SKM-1 treated with dmso at 0.1 percent for 144 hours (cell line): ENCODE measurements at regions not wholly inside any gene's neighbourhood (a gene's known extent, or its start where the extent isn't known, plus 50 kb on each side); places are given as distances from the start of the nearest gene placed in this dataset.

Experiments used
- DNase-seq: peaks from one replicate; lab custom pipeline; 2025; ENCODE audit not compliant: unreplicated experiment; lab: John Stamatoyannopoulos, UW

DNA sequence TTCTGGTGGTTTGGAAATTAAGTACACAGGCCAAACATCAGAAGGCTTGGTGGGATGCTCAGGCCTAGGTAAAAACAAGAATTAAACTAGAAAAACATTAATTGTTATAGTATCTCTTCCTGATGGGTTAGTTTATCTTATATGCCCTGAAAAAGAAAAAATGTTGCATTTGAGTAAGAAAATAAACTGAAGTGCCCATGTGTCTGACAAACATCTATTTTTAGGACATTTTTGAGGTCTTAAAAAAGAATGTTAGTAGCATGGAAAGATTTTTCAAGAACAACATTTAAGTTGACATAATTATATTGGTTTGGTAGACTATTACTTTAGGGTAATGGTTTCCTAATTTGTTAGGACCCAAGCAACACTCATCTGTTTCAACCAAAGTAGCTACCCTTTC is 140.1 kb upstream of the RND3 start:
- no peak for DNase-seq

DNA sequence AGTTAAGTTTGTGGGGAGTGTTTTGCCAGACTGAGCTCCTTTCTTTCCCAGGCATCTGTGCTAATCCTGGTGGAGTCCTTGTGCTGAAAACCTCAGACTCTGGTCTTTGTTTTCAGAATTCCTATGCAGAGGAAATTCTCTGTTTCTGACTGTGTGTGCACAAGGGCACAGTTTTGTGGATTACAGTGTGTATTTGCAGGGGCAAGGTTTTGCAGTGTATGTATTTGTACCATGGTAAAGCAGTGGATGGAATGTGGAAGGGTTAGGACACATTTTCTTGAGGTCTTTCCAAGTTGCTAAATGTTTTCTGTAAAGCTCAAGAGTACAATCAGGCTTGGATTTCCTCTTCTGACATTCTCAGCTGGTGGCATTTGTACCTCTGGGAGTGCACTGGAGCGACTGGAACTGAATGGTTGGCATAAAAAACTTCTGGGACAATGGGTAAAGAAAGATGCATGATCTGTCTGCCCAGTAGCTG is 139.5 kb upstream of the RND3 start:
- DNase-seq = no peak

DNA sequence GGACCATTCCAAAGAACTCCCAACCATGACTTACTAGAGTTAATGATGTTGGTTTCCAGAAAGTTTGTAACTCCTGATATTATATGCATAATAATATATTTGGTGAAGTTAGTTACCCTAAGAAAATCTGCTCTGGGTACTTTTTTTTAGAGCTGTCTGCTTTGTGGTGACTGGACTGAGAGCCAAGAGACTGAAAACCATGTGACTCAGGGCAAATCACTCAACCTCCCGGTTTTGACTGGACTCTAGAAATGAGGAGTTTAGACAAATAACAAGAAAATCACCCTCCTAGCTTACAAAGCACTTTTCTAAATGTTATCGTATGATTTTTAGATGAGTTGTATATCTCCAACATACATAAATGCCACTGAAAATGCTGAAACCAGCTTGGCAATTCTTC is 138.3 kb upstream of the RND3 start:
- DNase-seq = no peak

DNA sequence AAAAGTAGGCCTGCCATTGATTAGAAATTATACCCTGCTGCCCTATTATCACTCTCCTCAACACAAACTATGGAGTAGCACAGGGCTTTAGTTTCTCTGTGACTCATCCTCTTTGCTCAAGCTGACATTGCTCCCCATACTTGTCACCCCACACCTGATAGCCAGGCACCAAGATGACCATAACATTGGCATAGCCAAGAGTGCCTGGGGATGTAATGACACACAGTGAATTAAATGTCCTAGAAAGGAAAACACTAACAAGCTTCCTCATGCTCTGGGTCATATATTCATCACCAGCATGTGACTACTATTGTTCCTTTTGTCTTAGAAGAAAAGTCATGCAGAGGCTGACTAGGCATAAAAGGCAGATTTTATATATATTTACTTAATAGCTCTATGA is 137.8 kb upstream of the RND3 start:
- DNase-seq = no peak

DNA sequence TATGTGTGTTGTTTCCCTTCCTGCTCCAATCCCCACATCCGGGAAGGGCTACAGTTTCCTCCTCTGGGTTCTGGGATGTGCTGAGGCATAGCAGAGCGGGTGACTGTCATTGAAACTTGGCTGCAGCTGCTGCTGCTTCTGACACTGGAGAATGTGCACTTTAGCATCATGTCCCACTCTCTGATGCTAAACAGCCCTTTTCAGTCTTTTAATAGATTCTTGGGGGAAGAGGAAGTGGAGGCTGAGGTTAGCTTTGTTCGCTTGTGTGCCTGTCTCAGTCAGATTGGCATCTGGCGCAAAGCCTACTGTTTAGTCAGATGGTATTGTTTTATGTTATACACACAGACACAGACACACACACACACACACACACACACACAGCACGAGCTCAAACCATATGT is 136.5 kb upstream of the RND3 start:
- no peak for DNase-seq

DNA sequence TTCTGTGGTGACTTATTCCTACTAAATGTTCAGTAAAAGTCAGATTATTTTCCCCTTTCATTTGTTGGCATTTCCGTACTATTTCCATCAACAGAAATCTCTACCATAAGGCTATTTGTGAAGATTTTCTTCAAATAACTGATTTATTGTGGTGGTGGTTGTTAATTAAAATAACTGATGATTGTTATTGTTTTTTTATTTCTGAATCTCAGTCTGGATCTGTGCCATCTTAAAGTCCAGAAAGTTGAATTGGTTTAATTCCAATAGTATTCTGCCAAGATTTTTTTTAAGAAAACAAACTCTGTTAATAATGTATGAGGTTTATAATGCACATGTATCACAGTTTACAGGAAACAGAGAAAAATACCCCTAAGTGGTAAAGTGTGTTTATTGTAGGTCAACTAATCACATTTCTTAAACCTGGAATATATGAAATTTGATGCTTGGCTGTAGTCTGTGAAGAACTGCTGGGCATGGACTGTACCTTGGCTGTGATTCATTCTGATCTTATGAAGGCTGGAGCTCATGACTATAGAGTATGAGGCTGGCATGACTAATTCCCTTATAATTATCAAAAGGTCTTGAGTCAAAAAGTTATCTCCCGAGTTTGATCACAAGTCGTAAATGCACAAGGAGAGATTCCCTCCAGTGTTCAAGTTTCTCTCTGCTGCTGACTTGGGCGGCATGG is 134.2 kb upstream of the RND3 start:
- no peak for DNase-seq

DNA sequence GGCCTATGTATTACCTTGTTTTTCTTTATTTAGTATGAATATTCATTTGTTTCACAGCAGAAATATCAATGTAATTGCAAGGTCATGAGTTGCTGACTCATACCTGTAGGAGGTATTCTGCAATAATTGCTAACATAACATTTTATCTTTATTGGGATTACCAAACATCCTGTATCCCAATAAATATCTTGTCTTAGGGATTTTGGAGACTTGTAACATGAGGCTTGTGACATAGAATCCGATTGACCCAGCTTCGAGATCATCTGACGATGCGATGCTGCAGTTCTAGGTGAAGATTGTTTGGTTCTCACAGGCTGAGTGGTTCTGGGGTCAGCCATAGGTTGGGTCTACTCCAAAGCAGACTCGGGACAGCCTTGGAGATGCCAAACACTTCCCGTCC is 133.4 kb upstream of the RND3 start:
- no peak for DNase-seq

DNA sequence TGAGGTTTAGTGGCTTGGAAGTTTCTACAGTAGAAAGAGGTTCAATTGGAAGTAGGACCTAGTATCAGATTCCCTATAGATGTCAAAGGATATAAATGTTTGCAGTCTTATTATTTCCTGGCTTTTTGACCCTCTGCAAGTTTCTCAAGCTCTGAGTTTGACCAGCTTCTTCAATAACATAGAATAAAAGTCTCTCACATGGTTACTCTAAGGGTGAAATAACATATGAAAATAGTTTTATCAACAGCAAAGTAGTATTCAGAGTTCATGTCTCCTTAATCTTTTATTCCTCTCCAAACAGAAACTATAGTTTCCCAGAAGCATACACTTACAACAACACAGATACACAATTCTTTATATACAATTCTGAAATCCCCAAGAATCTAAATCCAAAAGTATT is 132.9 kb upstream of the RND3 start:
- no peak for DNase-seq

DNA sequence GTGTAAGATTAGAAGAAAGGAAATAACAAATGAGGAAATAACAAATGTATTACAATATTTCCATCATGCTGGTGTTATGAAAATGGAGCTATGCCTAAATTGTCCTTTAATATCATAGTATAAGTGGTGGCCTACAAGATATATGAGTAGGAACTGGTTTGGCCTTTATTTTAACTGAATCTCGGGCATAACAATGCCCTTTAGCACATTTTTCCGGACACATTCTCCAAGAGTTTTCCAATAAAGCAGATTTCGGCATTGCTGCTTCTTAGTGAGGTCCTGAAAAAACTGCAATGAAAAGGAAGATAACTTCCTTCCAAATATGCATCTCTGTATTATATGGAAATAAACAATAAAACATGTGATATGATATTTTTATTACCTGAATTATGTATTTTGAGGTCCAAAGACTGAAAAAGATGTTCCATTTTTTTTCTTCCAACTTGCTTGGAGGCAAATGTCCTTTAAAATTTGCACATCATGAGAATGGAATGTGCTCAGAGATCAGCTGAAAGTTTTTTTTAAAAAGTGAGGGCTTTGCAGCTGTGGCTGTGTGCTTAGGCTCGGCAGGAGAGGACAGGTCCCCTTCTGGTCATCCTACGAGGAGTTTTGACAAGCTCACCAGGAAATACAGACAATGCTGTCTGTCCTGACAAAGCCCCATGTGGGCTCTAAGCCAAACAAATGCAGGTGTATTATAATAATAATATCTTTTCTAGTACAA is 132.3 kb upstream of the RND3 start:
- DNase-seq = no peak

DNA sequence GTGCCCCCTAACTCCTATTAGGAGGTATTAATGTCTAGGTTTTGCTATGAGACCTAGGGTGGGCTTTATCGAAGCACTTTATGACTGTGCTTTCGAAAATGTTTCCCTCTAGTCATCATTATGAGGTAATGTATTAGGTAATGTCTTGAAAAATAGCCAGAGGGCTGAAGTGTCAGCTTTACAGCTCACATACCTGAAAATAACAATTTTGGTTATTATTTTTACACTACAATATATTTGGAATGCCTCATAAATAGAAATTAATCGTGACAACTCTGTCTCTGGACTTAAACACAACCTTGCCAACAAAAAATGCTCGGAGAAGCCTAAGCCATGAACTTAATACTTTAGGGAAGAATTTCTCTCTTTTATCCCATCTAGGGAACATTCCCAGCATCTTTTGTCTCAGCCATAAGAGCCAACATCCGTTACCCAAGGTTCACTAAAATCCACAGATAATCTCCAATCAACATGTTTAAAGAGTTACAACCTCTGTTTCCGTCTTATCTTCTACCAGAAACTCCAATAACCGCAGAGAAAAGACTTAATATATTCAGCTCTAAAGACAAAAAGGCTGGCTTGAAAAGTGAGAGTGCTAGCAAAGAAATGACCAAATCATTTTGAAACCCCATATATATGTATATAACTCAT is 130.9 kb upstream of the RND3 start:
- DNase-seq = no peak

DNA sequence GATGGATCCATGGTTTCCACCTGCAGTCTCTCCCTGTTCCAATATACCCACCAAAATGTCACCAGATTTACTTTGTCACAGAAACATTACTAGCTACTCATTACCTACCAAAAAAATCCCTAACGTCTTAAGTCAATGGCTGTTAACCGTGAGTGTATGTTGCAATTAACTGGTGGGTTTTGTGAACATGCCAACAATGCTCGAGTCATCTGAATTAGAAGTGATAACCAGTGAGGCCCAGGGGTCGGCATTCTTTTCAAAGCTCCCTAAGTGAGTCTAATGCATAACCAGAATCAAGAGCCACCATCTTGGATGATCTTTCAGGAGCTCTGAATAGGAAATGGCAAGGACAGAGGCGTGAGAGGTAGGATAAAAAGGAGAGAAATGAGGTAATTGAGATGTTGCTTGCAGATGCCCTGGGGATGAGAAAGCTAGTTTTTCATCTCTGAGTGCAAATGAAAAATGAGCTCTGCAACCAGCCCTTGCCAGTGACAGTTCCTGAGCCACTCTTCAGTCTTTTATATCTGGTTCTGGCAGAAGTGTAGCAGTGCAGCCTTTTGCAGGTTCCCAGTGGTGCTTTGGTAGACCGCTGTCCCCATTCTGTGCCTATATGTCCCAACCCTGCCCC is 130.0 kb upstream of the RND3 start:
- DNase-seq = no peak

DNA sequence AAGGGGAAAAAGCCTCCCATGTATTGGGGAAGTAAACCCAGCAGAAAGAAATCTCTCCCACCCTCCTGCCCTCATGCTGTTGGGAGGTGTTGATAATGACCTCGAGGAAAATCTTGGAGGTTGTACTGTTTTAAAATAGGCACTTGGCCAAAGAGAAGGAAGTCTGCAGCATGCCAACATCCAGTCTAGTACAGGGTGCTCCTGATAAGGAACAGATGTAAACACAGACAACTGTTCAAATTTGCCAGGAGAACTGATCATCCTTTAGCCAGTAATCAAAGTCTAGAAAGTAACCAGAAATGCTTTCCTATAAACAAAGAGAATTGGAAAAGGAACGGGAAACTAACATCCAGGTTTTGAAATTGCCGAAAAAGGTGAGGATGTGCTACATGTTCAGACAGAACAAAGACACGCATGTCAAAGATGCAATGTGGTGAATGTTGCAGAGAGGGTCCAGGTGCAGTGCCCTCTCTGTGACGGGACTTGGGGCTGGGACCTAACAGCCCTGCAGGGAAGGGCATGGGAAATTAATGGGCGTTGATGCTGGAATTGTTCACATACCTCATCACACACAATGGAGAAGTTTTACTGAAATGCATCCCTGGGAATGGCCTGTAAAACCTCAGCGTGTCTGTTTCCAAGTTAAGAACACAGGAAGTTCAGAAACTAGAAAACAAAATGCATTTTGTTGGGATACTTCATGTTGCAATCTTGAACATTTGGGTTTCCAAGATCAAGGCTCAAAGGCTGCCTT is 125.7 kb upstream of the RND3 start:
- no peak for DNase-seq

DNA sequence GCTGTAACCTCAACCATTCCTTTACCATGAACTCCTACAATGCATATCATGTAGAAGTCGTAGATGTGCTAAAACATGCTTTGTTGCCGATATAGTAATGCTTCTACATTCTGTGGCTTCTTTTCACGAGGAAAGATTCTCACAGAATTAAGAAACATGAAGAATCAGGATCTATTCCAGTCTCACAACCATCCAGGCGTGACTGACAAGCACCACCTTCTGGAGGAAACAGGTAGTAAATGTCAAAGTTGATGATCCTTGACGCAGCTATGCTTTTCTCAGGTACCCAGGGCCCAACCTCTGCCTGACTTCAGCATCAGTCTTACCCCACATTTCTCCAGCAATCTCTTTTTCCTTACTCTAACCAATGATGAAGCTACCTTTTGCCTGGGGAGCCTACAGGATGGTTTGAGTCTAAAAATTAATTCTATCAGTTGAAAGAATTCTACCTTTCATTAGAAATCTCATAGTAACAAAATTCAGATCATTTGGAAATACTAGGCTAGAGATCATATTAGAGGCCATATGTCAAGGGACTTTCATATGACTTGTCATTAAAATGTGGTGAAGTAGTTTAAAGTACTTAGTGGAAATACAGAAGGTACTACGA is 123.3 kb upstream of the RND3 start:
- no peak for DNase-seq

DNA sequence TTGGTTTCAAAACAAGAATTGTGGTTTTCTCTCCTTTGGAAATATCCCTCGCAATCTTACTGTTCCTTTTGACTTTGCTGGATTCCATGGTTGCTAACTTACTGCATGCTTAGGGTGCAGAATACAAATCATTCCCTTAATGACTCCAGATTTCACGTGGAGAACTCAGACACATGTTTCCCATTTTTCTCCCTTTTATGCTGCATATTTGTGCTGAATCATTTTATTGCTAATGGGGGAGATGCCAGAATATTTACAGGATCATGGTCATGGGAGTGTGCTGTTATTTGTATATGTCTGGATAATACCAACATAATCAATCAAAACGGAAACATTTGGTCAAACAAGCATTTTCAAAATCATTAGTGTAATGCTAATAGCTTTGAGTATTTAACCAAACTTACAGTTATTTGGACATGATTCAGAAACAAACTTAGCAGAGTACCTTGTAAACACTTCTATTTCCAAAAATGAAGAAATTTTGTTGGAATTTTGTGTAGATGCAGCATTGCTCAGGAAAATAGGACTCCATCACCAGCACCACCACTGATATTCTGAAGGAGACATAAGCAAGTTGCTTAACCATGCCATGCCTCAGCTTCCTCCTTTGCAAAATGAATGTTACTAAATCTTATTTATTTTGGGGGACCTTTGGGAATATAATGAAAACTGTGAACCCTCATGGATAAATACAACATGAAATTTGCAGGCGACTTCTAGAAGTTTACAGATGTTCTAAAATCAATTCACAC is 122.5 kb upstream of the RND3 start:
- DNase-seq = no peak

DNA sequence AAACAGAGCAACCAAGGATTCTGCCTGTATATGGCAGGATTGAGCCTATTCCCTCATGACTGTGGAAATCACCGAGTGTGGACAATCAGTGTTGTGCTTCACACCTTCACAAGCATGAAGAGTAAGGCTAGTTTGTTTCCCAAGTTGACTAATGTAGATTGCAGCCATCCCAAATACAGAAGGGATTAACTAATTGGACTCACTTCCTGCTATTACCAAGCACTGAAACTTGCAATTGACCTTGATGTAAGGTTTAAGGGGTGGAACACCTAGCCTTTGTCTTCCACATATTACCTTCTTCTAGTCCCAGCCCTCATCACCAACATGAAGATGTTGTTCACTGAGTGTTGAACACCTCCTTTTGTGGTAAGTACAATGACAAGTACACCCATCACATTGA is 120.9 kb upstream of the RND3 start:
- no peak for DNase-seq

DNA sequence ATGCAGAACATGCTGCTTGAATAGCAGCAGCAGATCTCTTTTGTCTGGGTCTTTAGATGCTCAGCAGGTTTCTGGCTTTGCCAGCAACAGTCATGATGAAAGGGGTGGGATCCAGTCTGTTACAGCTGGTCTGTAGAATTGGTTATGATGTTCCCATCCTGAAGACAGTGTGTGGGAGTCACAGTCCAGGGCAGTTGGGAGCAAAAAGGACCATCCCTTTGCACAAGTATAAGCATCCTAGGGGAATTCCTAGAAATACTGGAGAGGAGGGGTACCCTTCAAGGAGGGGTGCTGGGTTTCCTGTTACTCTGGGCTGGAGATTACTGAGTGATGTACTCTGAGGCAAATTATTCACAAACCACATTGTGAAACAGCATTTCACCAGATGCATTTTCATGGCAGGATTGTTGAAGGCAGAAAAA is 119.9 kb upstream of the RND3 start:
- no peak for DNase-seq

DNA sequence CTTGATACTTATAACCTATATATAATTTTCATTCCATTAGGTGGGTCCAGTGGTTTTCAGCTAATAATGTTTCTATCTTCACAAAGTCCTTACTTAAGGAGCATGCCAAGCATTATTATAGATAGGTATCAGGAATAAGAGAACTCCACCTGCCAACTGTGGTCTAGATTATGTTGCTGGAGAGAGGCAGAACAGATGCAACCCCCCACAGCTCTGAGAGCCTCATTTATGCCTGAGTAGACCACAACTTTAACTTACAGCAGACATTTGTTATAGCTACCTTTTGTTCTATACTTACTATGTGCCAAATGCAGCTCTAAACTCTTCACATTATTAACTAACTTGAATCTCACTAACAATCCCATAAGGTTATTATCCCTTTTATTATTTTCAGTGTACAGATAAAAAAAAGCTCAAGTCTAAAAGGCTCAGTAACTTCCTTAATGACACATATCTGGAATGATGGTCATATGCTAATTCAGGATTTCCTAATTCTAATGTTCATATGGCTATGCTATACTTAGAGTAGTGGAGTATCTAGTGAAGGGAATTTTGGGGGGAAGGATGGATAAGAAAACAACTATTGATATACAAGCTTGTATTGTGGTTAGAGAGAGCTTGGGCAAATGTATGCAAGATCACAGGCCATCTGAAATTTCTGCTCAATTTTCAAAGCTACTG is 119.1 kb upstream of the RND3 start:
- DNase-seq = no peak

DNA sequence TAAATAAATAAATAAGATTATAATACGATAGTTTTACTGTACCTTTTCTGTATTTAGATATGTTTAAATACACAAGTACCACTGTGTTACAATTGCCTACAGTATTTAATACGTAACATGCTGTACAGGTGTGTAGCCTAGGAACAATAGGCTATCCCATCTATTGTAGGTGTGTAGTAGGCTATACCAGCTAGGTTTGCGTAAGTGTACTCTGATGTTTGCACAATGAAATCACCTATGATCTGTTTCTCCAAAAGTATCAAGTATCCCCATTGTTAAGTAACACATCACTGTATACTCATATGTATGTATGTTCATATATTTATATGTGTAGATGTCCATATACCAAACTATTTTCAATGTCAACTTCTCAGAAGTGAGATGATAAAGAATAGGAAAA is 118.2 kb upstream of the RND3 start:
- no peak for DNase-seq

DNA sequence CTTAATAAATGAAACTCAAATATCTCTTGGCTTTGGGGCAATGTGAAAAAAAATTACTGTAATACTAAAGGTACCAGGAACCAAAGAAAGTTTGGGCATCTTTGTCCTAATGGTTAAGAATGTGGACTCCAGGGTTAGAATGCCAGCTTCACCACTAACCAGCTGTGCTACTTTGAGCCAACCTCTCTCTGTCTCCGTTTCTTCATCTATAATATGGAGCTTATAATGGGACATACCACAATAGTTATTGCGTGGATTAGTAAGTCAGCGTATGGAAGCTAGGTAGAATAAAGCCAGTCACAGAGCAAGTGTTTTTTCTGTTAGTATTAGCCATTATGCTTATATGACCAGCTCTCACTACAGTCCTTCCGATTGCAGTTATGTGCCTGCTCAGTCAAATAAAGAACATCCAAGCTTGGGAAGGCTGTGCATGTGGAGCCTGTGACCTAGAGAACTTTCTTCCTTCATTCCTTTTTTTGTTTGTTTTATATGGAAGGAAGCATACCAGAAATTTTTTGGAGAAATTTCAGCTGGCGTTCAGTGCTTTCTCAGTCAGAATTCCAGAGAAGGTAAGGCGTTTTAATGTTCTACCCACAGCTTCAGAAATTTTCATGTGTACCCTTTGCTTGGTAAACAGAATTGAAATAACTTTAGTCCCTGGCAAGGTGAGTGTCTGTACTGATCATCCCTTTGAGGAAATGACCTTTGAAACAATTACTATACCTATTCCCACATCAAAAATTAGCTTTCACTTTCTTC is 114.0 kb upstream of the RND3 start:
- DNase-seq = no peak
